Skin of body (tissue), 1 donor: ENCODE measurements at regions not wholly inside any gene's neighbourhood (a gene's known extent, or its start where the extent isn't known, plus 50 kb on each side); places are given as distances from the start of the nearest gene placed in this dataset.
"Not testable (repeated sequence)": the region's sequence is repeated elsewhere in the genome, so short reads cannot be mapped to it uniquely, and the experiment has no call there.

Source experiments
- DNase-seq: peaks from one replicate; lab custom pipeline; 2025; lab: John Stamatoyannopoulos, UW

- no peak for DNase-seq
These were observed 123.3 kb upstream of the ZCCHC13 start for GRCh38 chrX:74180716-74181115.

- DNase-seq: no peak
These were observed 124.0 kb upstream of the ZCCHC13 start for GRCh38 chrX:74179990-74180389.

GRCh38 chrX:74179499-74179898, 124.5 kb upstream of the ZCCHC13 start:
- no peak for DNase-seq

- no peak for DNase-seq
These were observed 124.9 kb upstream of the ZCCHC13 start for GRCh38 chrX:74179071-74179470.

- no peak for DNase-seq
These were observed 125.4 kb upstream of the ZCCHC13 start for GRCh38 chrX:74178536-74178935.

- DNase-seq: no peak
These were observed 132.5 kb upstream of the ZCCHC13 start for GRCh38 chrX:74171465-74171864.

- DNase-seq: no peak
These were observed 141.8 kb upstream of the ZCCHC13 start for GRCh38 chrX:74162199-74162598.

- no peak for DNase-seq
These were observed 143.2 kb upstream of the ZCCHC13 start for GRCh38 chrX:74160816-74161215.

- no peak for DNase-seq
These were observed 143.6 kb upstream of the ZCCHC13 start for GRCh38 chrX:74160358-74160757.

- DNase-seq: no peak
These were observed 156.5 kb upstream of the ZCCHC13 start for GRCh38 chrX:74147439-74147838.

- DNase-seq: no peak
These were observed 165.0 kb upstream of the ZCCHC13 start for GRCh38 chrX:74138943-74139342.

GRCh38 chrX:74133156-74133796, 170.7 kb upstream of the ZCCHC13 start:
- peak; percentile 33 for DNase-seq

GRCh38 chrX:74132280-74132679, 171.7 kb upstream of the ZCCHC13 start:
- no peak for DNase-seq

GRCh38 chrX:74119016-74119910, 184.7 kb upstream of the ZCCHC13 start:
- no peak for DNase-seq

- no peak for DNase-seq
These were observed 185.7 kb upstream of the ZCCHC13 start for GRCh38 chrX:74117962-74118902.

GRCh38 chrX:74111245-74111644, 192.7 kb upstream of the ZCCHC13 start:
- DNase-seq: no peak

- no peak for DNase-seq
These were observed 196.3 kb upstream of the ZCCHC13 start for GRCh38 chrX:74107666-74108065.

GRCh38 chrX:74104356-74105015, 199.5 kb upstream of the ZCCHC13 start:
- DNase-seq: no peak

GRCh38 chrX:74098407-74098806, 205.6 kb upstream of the ZCCHC13 start:
- not testable (repeated sequence) for DNase-seq

GRCh38 chrX:74090049-74090448, 213.9 kb upstream of the ZCCHC13 start:
- no peak for DNase-seq

- DNase-seq: no peak
These were observed 218.2 kb upstream of the ZCCHC13 start for GRCh38 chrX:74085642-74086236.
